Effector memory CD8-positive, alpha-beta T cell (primary cell): ENCODE measurements at regions not wholly inside any gene's neighbourhood (a gene's known extent, or its start where the extent isn't known, plus 50 kb on each side); places are given as distances from the start of the nearest gene placed in this dataset.

Source experiments
- ATAC-seq: fragments of 150-1000 bp; cut with Tn5 transposase; replicated peaks from 2 replicates; pipeline ENCODE4 v1.10.0; 2021; ENCODE audit warnings: mild to moderate bottlenecking, moderate library complexity
- DNase-seq, 3 experiments: peaks; one replicate each; pipeline ENCODE4 v3.0.0; 2021
- H3K27ac Mint-ChIP-seq, 2 donors: one replicate each; pipeline ENCODE4 v1.8.0; 2022; ENCODE audit warnings: mild to moderate bottlenecking in 2 of 2, mixed read lengths in 2 of 2, moderate library complexity in 2 of 2
- H3K27me3 Mint-ChIP-seq, 2 donors: one replicate each; pipeline ENCODE4 v1.8.0; 2022; ENCODE audit warnings: mixed read lengths in 2 of 2
- H3K36me3 Mint-ChIP-seq: one replicate; pipeline ENCODE4 v1.8.0; 2022; ENCODE audit warnings: mild to moderate bottlenecking, moderate library complexity, mixed read lengths; ENCODE audit not compliant: insufficient read depth
- H3K4me1 Mint-ChIP-seq, 2 donors: one replicate each; pipeline ENCODE4 v1.8.0; 2022; ENCODE audit warnings: low read depth in 2 of 2, mixed read lengths in 2 of 2
- H3K4me3 Mint-ChIP-seq, 2 donors: one replicate each; pipeline ENCODE4 v1.8.0; 2022; ENCODE audit warnings: mild to moderate bottlenecking in 2 of 2, mixed read lengths in 2 of 2, moderate library complexity in 2 of 2
- H3K9me3 Mint-ChIP-seq, 2 donors: one replicate each; pipeline ENCODE4 v1.8.0; 2022; ENCODE audit warnings: mixed read lengths in 2 of 2

DNA sequence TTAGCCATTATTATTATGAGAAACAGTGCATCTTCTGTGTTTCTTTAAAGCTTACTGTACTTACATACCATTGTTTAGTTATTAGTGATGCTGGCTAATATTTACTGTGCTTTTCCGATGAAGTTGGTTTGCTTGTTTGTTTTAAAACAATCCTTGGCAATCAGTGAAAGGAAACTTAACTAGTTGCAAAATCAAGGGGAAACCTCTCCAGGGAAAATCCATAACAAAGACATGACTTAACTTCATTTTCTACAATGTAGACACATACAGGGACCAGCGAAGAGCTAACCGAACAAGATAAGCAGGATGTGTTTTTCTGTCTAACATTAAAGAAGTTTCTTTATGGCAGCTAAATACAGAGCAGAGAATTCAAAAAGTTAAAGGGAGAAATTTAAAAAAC is 102.5 kb upstream of the PARP11 start:
- peaks cover 9 to 14% of the 10 kb centered on the region in 2 donors for H3K27me3 Mint-ChIP-seq
- H3K27ac Mint-ChIP-seq = no peak overlapping the region
- H3K9me3 Mint-ChIP-seq = peaks cover 0 to 2% of the 10 kb centered on the region in 2 donors
- H3K4me3 Mint-ChIP-seq = no peak overlapping the region
- no peaks in the 10 kb centered on the region for H3K36me3 Mint-ChIP-seq
- no peak for DNase-seq
- no peak for ATAC-seq
- peaks cover 16 to 19% of the 10 kb centered on the region in 2 donors for H3K4me1 Mint-ChIP-seq

DNA sequence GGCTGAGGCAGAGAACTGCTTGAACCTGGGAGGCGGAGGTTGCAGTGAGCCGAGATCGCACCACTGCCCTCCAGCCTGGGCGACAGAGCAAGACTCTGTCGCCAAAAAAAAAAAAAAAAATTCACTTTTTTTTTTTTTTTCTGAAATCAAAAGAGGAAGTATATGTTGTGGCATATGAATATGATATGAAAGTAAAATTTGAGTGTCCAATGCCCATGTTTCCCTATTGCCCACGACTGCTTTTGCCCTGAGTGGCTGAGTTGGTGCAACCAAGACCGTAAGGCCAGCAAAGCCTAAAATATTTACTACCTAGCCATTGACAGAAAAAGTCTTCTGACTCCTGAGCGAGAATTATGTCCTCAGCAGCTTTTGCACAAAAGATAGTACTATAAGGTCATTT is 101.7 kb upstream of the PARP11 start:
- Mint-ChIP-seq H3K27ac (no peak overlapping the region), H3K36me3 (no peaks in the 10 kb centered on the region), H3K27me3 (peaks cover 7 to 16% of the 10 kb centered on the region in 2 donors), H3K4me1 (peaks cover 16 to 19% of the 10 kb centered on the region in 2 donors), H3K9me3 (peaks cover 0 to 2% of the 10 kb centered on the region in 2 donors), H3K4me3 (no peak overlapping the region)
- DNase-seq = no peak
- ATAC-seq = no peak

DNA sequence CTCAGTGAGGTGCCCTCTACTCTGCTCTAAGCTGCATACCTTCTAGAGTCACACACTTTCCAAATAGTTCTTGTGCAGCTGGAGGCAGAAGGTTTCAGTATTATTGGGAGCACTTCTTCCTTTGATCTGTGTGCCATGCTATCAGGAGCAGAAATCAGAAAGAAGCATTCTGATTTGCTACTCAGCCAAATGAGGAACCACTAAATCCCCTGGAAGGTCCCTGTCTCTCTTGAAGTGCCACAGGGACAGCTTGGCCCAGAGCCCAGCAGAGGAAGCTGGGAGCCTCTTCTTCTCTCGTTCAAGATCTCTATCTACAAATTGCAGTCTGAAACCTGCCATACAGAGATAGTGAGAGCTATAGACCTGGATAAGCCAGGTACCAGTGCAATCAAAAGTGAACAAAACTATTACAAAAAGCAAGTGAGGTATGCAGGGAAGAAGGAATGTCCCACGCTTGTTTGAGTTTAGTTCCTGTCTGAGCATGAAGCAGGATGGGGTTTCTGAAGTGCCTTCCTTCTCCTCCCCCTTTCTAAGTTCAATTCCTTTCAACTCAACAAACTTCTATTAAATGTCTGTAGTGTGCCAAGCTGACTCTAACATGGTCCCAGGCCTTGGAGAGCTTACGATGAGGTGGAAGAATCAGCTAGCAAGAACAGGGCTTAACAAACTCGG is 100.9 kb upstream of the PARP11 start:
- ATAC-seq (no peak), DNase-seq (no peak)
- H3K27ac Mint-ChIP-seq = peak overlapping the region; percentile 27 to 28
- H3K4me3 Mint-ChIP-seq = peak overlapping the region in 1 of 2 donors; percentile 15
- H3K27me3 Mint-ChIP-seq = peaks cover 9 to 16% of the 10 kb centered on the region in 2 donors
- H3K36me3 Mint-ChIP-seq = no peaks in the 10 kb centered on the region
- H3K4me1 Mint-ChIP-seq = peaks cover 16 to 19% of the 10 kb centered on the region in 2 donors
- H3K9me3 Mint-ChIP-seq = peaks cover 0 to 2% of the 10 kb centered on the region in 2 donors

DNA sequence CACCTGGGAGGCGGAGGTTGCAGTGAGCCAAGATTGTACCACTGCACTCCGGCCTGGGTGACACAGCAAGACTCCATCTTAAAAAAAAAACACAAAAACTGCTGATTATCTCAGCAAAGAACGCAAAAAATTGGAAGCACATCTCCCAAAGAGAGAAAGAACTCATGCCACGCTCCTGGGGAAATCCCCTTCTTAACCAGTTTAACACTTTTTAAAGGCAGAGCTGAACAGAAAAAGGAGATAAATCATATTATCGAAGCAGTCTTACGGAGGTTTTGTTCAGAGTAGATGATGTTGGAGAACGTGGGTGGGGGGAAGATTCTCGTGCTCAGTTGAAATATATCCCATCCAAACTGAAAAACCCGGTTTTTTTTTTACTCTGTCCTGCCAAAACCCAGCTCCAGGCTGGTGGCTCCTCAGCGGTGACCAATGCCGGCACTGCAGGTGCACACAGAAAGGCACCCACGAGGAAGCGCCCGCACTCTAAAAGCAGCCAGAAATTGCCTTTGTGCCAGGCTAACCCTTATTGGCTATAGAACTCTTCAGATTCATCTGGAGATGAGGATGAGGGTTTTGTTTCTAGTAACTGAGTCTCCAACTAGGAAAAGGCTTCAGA is 100.2 kb upstream of the PARP11 start:
- ATAC-seq (no peak), DNase-seq (no peak)
- no peak overlapping the region for H3K27ac Mint-ChIP-seq
- H3K4me3 Mint-ChIP-seq = peak overlapping the region in 1 of 2 donors; percentile 18
- no peaks in the 10 kb centered on the region for H3K36me3 Mint-ChIP-seq
- H3K27me3 Mint-ChIP-seq = peaks cover 12 to 17% of the 10 kb centered on the region in 2 donors
- peaks cover 16 to 19% of the 10 kb centered on the region in 2 donors for H3K4me1 Mint-ChIP-seq
- peaks cover 0 to 2% of the 10 kb centered on the region in 2 donors for H3K9me3 Mint-ChIP-seq

DNA sequence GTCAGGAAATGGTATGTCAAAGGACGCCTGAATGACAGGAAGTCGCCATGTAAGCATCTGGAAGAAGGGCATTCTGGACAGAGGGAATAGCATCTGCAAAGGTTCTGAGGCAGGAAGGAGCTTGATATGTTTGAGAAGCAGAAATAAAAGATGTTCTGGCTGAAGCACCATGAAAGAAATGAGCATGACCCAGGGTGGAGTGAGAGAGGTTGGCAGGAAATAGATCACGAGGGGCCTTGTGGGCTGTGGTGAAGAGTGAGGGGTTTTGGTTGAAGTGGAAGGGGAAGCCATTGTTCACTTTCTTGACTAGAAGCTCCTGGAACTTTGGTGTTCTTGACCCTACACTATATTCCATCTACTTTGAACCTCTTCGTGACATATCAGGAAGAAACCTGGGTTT is 99.4 kb upstream of the PARP11 start:
- ATAC-seq = peak; percentile 56

DNA sequence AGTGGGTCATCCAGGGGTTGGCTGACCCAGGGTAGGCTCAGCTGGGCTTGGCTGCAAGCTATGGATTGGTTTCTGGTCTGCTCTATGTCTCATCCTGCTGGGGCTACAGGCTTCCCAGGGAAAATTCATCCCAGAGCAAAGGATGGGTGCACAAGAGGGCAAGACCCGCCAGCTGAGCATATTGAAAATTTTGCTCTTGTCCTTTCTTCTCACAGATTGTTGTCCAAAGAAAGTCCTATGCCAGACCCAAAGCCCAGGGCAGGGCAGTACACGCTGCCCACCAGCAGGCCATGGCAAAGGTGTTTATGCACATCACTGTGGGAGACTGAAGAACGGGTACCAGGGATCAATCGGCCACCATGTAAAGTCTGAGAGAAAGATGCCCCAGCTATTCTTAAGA is 95.3 kb upstream of the PARP11 start:
- Mint-ChIP-seq H3K27ac (no peak overlapping the region), H3K4me3 (no peak overlapping the region)

More for the DNA sequence above, 99.4 kb upstream of the PARP11 start:
- H3K27me3 Mint-ChIP-seq = peaks cover 18 to 22% of the 10 kb centered on the region in 2 donors
- H3K4me1 Mint-ChIP-seq = peaks cover 16 to 19% of the 10 kb centered on the region in 2 donors
- no peak for DNase-seq
- H3K36me3 Mint-ChIP-seq = no peaks in the 10 kb centered on the region
- peak overlapping the region in 1 of 2 donors; percentile 5 for H3K27ac Mint-ChIP-seq
- H3K4me3 Mint-ChIP-seq = peak overlapping the region in 1 of 2 donors; percentile 18
- peaks cover 0 to 2% of the 10 kb centered on the region in 2 donors for H3K9me3 Mint-ChIP-seq

DNA sequence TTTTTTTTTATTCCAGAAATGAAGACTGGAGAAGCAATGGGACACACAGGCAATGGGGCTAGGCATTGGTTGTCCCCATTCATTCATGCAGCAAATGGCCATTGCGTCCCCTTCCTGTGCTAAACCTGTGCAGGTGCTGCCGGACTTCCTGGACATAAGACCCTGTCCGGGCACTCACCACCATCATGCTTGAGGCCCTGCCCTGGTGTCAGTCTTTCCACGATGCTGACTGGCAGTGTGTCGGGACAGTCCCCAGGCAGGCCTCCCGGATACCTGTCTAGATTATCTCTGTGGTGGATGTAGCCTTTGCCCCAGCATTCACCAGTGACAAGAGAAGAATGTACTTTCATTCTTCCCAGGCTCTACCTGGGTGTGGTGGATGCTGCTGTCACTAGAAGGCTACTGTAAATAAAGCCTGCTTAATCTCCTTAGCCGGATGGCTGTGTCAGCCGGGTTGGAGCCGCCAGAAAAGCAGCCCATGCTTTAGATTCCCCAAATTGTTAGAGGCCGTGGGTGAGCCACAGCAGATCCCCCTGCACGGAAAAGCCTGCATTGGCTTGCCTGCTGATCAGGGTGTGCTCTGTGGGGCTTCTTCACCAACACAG is 94.5 kb upstream of the PARP11 start:
- peaks cover 30 to 32% of the 10 kb centered on the region in 2 donors for H3K27me3 Mint-ChIP-seq
- DNase-seq = no peak
- ATAC-seq = no peak
- H3K4me3 Mint-ChIP-seq = no peak overlapping the region
- H3K36me3 Mint-ChIP-seq = no peaks in the 10 kb centered on the region
- peaks cover 5 to 8% of the 10 kb centered on the region in 2 donors for H3K4me1 Mint-ChIP-seq
- no peak overlapping the region for H3K27ac Mint-ChIP-seq
- H3K9me3 Mint-ChIP-seq = peaks cover 0 to 2% of the 10 kb centered on the region in 2 donors

More for the DNA sequence above, 95.3 kb upstream of the PARP11 start:
- Mint-ChIP-seq H3K9me3 (peaks cover 0 to 2% of the 10 kb centered on the region in 2 donors), H3K36me3 (no peaks in the 10 kb centered on the region), H3K4me1 (peaks cover 8 to 12% of the 10 kb centered on the region in 2 donors), H3K27me3 (peaks cover 30 to 32% of the 10 kb centered on the region in 2 donors)
- no peak for ATAC-seq
- DNase-seq = no peak

DNA sequence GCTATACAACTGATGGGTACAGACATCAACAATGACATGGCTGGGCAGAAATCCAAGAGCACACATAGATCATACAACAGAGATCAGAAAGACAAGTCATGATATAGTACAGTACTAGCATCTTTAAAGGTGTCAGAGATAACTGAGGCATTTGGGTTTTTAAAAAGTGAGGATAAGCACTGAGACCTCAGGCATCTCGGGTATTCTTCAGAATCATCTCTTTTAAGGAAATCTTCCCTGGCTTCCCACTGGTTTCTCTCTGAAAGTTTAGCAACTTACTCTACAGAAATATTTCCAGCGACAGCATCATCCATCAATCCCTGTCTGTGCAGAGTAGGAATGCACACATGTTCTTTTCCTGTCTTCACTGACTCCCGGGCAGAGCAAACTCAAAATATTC is 93.2 kb upstream of the PARP11 start:
- H3K27me3 Mint-ChIP-seq = peaks cover 30 to 32% of the 10 kb centered on the region in 2 donors
- ATAC-seq = no peak
- no peaks in the 10 kb centered on the region for H3K9me3 Mint-ChIP-seq
- H3K36me3 Mint-ChIP-seq = no peaks in the 10 kb centered on the region
- no peak overlapping the region for H3K4me3 Mint-ChIP-seq
- H3K27ac Mint-ChIP-seq = no peak overlapping the region
- no peak for DNase-seq
- H3K4me1 Mint-ChIP-seq = peaks cover 0 to 7% of the 10 kb centered on the region in 2 donors

DNA sequence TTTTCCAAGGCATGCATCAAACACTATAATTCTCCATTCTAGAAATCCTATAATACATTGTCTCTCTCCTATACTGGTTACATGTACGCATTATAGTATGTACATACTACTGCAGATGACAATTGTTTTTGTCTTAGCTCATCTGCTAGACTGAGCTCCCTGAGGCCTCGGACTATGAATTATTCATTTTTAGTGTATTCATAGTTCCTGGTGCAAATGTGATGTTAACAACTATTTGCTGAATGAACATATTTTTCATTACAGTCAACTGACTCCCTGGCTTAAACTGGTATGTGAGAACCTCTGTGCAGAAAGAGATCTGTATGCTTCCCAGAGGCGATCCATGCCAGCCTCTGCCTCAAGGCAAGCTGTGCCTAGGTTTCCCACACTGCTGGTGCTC is 91.8 kb upstream of the PARP11 start:
- Mint-ChIP-seq H3K36me3 (no peaks in the 10 kb centered on the region), H3K27me3 (peaks cover 24 to 30% of the 10 kb centered on the region in 2 donors), H3K27ac (no peak overlapping the region), H3K4me1 (peaks cover 0 to 7% of the 10 kb centered on the region in 2 donors), H3K4me3 (no peak overlapping the region), H3K9me3 (no peaks in the 10 kb centered on the region)
- no peak for ATAC-seq
- DNase-seq = no peak

DNA sequence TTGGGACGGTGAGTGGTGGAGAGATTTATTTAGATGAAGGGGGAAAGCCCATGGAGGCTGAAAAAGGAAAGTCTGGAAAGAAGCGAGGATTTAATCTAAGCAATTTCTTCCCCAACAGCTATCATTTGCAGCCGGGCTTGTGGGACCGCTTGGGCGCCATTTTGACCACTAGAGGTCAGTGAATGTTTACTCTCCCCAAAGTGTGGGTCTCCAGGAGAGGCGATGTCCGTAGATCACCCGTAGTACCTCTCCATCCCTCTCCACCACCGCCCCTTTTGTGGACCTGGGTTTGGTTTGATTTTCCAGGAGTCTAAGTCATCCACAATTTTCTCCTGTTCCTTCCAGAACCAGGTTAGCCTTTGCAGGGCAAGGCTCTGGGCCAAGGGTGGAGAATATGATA is 91.2 kb upstream of the PARP11 start:
- DNase-seq = no peak
- H3K27ac Mint-ChIP-seq = no peak overlapping the region

DNA sequence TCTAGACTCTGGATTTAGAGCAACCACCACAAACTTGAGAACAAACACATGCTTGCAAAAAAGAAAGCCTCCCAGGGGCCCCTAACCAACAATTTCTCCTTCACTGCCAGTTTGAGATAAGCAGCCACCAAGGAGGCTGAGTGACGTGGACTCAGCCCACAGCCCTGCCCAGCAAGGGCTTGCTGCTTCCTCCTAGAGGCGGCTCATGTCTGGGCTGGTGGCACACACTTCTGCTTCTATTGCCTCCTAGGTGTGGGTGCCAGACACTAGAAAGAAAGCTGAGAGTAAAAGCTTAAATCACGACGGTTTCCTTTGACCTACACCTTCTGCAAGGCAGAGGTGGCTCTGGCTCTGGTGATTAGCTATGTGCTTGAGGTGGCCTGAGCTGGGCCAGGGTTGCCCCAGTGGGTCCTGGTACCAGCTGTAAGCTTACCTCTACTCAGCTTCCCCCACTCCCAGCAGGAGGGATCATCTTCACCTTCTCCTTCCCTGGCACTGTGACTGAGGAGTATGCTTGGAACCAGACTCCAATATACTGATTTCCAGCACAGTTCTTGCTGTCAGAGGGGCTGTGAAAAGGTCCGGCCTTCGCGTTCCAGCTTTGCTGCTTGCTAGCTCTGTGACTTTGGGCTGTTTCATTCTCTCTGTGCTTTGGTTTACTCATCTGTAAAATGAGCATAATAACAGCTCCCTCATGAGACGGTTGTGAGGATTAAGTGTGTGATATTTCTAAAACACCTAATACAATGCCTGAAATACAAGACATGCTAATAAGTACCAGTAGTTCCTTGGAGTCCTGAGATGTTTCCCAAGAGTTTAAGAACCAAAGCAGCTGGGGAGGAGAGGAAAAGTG is 89.7 kb upstream of the PARP11 start:
- Mint-ChIP-seq H3K9me3 (no peaks in the 10 kb centered on the region), H3K36me3 (no peaks in the 10 kb centered on the region), H3K4me1 (peaks cover 0 to 7% of the 10 kb centered on the region in 2 donors), H3K4me3 (peak overlapping the region in 1 of 2 donors; percentile 5), H3K27me3 (peaks cover 12 to 19% of the 10 kb centered on the region in 2 donors), H3K27ac (peak overlapping the region in 1 of 2 donors; percentile 70)
- ATAC-seq (peak; percentile 99), DNase-seq (peak; percentile 22 to 37 (median 27))

More for the DNA sequence above, 91.2 kb upstream of the PARP11 start:
- Mint-ChIP-seq H3K4me1 (peaks cover 0 to 7% of the 10 kb centered on the region in 2 donors), H3K4me3 (no peak overlapping the region), H3K27me3 (peaks cover 24 to 29% of the 10 kb centered on the region in 2 donors), H3K9me3 (no peaks in the 10 kb centered on the region), H3K36me3 (no peaks in the 10 kb centered on the region)
- no peak for ATAC-seq

DNA sequence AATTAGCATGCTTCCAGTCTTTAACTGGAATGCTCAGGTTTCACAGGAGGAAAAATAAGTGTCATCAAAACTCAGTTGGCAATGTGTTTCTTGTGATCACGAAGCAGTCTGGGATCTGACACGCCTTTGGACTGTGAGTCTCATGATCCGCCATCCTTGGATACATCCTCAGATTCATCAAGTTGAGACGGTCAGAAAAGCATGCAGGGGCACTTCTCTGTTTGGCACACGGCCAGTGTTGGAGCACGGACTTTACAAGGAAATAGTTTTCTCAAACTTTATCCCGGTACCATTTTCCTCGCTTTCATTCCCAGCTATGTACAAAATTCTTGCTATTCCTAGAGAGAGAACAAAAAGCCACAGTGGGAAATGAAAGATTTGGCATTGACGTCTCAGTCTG is 88.4 kb upstream of the PARP11 start:
- Mint-ChIP-seq H3K36me3 (no peaks in the 10 kb centered on the region), H3K27ac (peak overlapping the region in 1 of 2 donors; percentile 70), H3K4me3 (no peak overlapping the region), H3K9me3 (no peaks in the 10 kb centered on the region), H3K4me1 (peaks cover 0 to 7% of the 10 kb centered on the region in 2 donors), H3K27me3 (peaks cover 20 to 23% of the 10 kb centered on the region in 2 donors)
- ATAC-seq = no peak
- no peak for DNase-seq
